ENCODE measurements at regions not wholly inside any gene's neighbourhood (a gene's known extent, or its start where the extent isn't known, plus 50 kb on each side); places are given as distances from the start of the nearest gene placed in this dataset.
A peak's percentile ranks its signal among the peaks of the same experiment; 100 is the strongest.

- H3K4me1 ChIP-seq (ENCODE audit: control insufficient read depth, insufficient read depth, low read length) = peaks cover 17% of the 10 kb centered on the region
- no peak overlapping the region for H3K27ac ChIP-seq (ENCODE audit: low read length)
- no peak overlapping the region for H3K4me3 ChIP-seq (ENCODE audit: low read length)
- peaks cover 7% of the 10 kb centered on the region for H3K27me3 ChIP-seq (ENCODE audit: control insufficient read depth, insufficient read depth, low read length)
- no peaks in the 10 kb centered on the region for H3K9me3 ChIP-seq (replicated peaks; ENCODE audit: control insufficient read depth, low read depth, low read length)
- H3K36me3 ChIP-seq (ENCODE audit: control insufficient read depth, insufficient read depth, low read length) = no peaks in the 10 kb centered on the region
- WGBS (ENCODE audit: insufficient coverage) = 52% methylated on average over 4 of the region's 6 CpGs
- peak; percentile 67 for DNase-seq
Observed at GRCh38 chr6:167504385-167504961, 179.6 kb downstream of the TTLL2 start.

GRCh38 chr6:167505199-167505598 lies 180.3 kb downstream of the TTLL2 start:
- Histone ChIP-seq H3K9me3 (replicated peaks; ENCODE audit: control insufficient read depth, low read depth, low read length) (no peaks in the 10 kb centered on the region), H3K4me3 (ENCODE audit: low read length) (no peak overlapping the region), H3K4me1 (ENCODE audit: control insufficient read depth, insufficient read depth, low read length) (peaks cover 17% of the 10 kb centered on the region), H3K27ac (ENCODE audit: low read length) (no peak overlapping the region), H3K36me3 (ENCODE audit: control insufficient read depth, insufficient read depth, low read length) (no peaks in the 10 kb centered on the region), H3K27me3 (ENCODE audit: control insufficient read depth, insufficient read depth, low read length) (peaks cover 10% of the 10 kb centered on the region)
- no peak for DNase-seq
- 91% methylated on average over 6 of the region's 7 CpGs for WGBS (ENCODE audit: insufficient coverage)

- H3K4me3 ChIP-seq (ENCODE audit: low read length) = no peak overlapping the region
- no peak for DNase-seq
- peaks cover 17% of the 10 kb centered on the region for H3K4me1 ChIP-seq (ENCODE audit: control insufficient read depth, insufficient read depth, low read length)
- WGBS (ENCODE audit: insufficient coverage) = 60% methylated on average over 9 of the region's 13 CpGs
- H3K27me3 ChIP-seq (ENCODE audit: control insufficient read depth, insufficient read depth, low read length) = peaks cover 13% of the 10 kb centered on the region
- H3K36me3 ChIP-seq (ENCODE audit: control insufficient read depth, insufficient read depth, low read length) = no peaks in the 10 kb centered on the region
- H3K9me3 ChIP-seq (replicated peaks; ENCODE audit: control insufficient read depth, low read depth, low read length) = no peaks in the 10 kb centered on the region
- no peak overlapping the region for H3K27ac ChIP-seq (ENCODE audit: low read length)
Observed at GRCh38 chr6:167505782-167506181, 180.9 kb downstream of the TTLL2 start.

GRCh38 chr6:167506443-167507301 lies 181.8 kb downstream of the TTLL2 start:
- Histone ChIP-seq H3K9me3 (replicated peaks; ENCODE audit: control insufficient read depth, low read depth, low read length) (no peaks in the 10 kb centered on the region), H3K27me3 (ENCODE audit: control insufficient read depth, insufficient read depth, low read length) (peaks cover 13% of the 10 kb centered on the region), H3K27ac (ENCODE audit: low read length) (no peak overlapping the region), H3K4me3 (ENCODE audit: low read length) (no peak overlapping the region), H3K36me3 (ENCODE audit: control insufficient read depth, insufficient read depth, low read length) (no peaks in the 10 kb centered on the region), H3K4me1 (ENCODE audit: control insufficient read depth, insufficient read depth, low read length) (peaks cover 17% of the 10 kb centered on the region)
- no peak for DNase-seq
- WGBS (ENCODE audit: insufficient coverage) = 78% methylated on average over 22 of the region's 25 CpGs

- DNase-seq = no peak
Observed at GRCh38 chr6:167507376-167507945, 182.6 kb downstream of the TTLL2 start.

GRCh38 chr6:167508919-167509852 lies 184.3 kb downstream of the TTLL2 start:
- Histone ChIP-seq H3K9me3 (replicated peaks; ENCODE audit: control insufficient read depth, low read depth, low read length) (no peaks in the 10 kb centered on the region), H3K27ac (ENCODE audit: low read length) (no peak overlapping the region), H3K36me3 (ENCODE audit: control insufficient read depth, insufficient read depth, low read length) (no peaks in the 10 kb centered on the region), H3K4me1 (ENCODE audit: control insufficient read depth, insufficient read depth, low read length) (peaks cover 15% of the 10 kb centered on the region), H3K27me3 (ENCODE audit: control insufficient read depth, insufficient read depth, low read length) (peaks cover 13% of the 10 kb centered on the region), H3K4me3 (ENCODE audit: low read length) (no peak overlapping the region)
- no peak for DNase-seq
- WGBS (ENCODE audit: insufficient coverage) = 81% methylated on average over 29 of the region's 29 CpGs

More at GRCh38 chr6:167507376-167507945, 182.6 kb downstream of the TTLL2 start:
- Histone ChIP-seq H3K9me3 (replicated peaks; ENCODE audit: control insufficient read depth, low read depth, low read length) (no peaks in the 10 kb centered on the region), H3K36me3 (ENCODE audit: control insufficient read depth, insufficient read depth, low read length) (no peaks in the 10 kb centered on the region), H3K4me1 (ENCODE audit: control insufficient read depth, insufficient read depth, low read length) (peaks cover 17% of the 10 kb centered on the region), H3K4me3 (ENCODE audit: low read length) (no peak overlapping the region), H3K27me3 (ENCODE audit: control insufficient read depth, insufficient read depth, low read length) (peaks cover 13% of the 10 kb centered on the region), H3K27ac (ENCODE audit: low read length) (no peak overlapping the region)
- WGBS (ENCODE audit: insufficient coverage) = 76% methylated on average over 14 of the region's 15 CpGs

- no peaks in the 10 kb centered on the region for H3K9me3 ChIP-seq (replicated peaks; ENCODE audit: control insufficient read depth, low read depth, low read length)
- H3K36me3 ChIP-seq (ENCODE audit: control insufficient read depth, insufficient read depth, low read length) = no peaks in the 10 kb centered on the region
- 96% methylated on average over 7 of the region's 10 CpGs for WGBS (ENCODE audit: insufficient coverage)
- no peak for DNase-seq
- H3K4me1 ChIP-seq (ENCODE audit: control insufficient read depth, insufficient read depth, low read length) = peaks cover 12% of the 10 kb centered on the region
- H3K27me3 ChIP-seq (ENCODE audit: control insufficient read depth, insufficient read depth, low read length) = peaks cover 13% of the 10 kb centered on the region
- H3K4me3 ChIP-seq (ENCODE audit: low read length) = no peak overlapping the region
- H3K27ac ChIP-seq (ENCODE audit: low read length) = no peak overlapping the region
Observed at GRCh38 chr6:167509853-167510220, 185.0 kb downstream of the TTLL2 start.

GRCh38 chr6:167510648-167511047 lies 185.8 kb downstream of the TTLL2 start:
- DNase-seq = no peak
- H3K27ac ChIP-seq (ENCODE audit: low read length) = no peak overlapping the region
- no peaks in the 10 kb centered on the region for H3K36me3 ChIP-seq (ENCODE audit: control insufficient read depth, insufficient read depth, low read length)
- WGBS (ENCODE audit: insufficient coverage) = 33% methylated on average over 6 of the region's 11 CpGs
- no peak overlapping the region for H3K4me3 ChIP-seq (ENCODE audit: low read length)
- H3K9me3 ChIP-seq (replicated peaks; ENCODE audit: control insufficient read depth, low read depth, low read length) = no peaks in the 10 kb centered on the region
- peaks cover 15% of the 10 kb centered on the region for H3K27me3 ChIP-seq (ENCODE audit: control insufficient read depth, insufficient read depth, low read length)
- H3K4me1 ChIP-seq (ENCODE audit: control insufficient read depth, insufficient read depth, low read length) = peaks cover 11% of the 10 kb centered on the region

GRCh38 chr6:167512696-167513375 lies 187.9 kb downstream of the TTLL2 start:
- Histone ChIP-seq H3K27me3 (ENCODE audit: control insufficient read depth, insufficient read depth, low read length) (peaks cover 12% of the 10 kb centered on the region), H3K27ac (ENCODE audit: low read length) (no peak overlapping the region), H3K36me3 (ENCODE audit: control insufficient read depth, insufficient read depth, low read length) (no peaks in the 10 kb centered on the region), H3K9me3 (replicated peaks; ENCODE audit: control insufficient read depth, low read depth, low read length) (no peaks in the 10 kb centered on the region), H3K4me3 (ENCODE audit: low read length) (no peak overlapping the region), H3K4me1 (ENCODE audit: control insufficient read depth, insufficient read depth, low read length) (no peaks in the 10 kb centered on the region)
- WGBS (ENCODE audit: insufficient coverage) = 69% methylated on average over 6 of the region's 11 CpGs
- no peak for DNase-seq
